GM12878 (cell line): ENCODE measurements at regions not wholly inside any gene's neighbourhood (a gene's known extent, or its start where the extent isn't known, plus 50 kb on each side); places are given as distances from the start of the nearest gene placed in this dataset.

Source experiments
- ATAC-seq: fragments of 200-7000 bp; cut with Tn5 transposase; 3 replicates; pipeline ENCODE4 v1.9.1; 2020; ENCODE audit warnings: mild to moderate bottlenecking, moderate library complexity
- BruUV-seq: library from RNA; stranded (reverse); fragments of 400-500 nt; replicated peaks from 2 replicates; lab custom pipeline; 2021; lab: Mats Ljungman, UMichigan
- CTCF ChIA-PET: fragments of 300-600 bp; sonication (Branson Sonifier 250); formaldehyde crosslinking; extraction: SDS; loops from one replicate; lab custom pipeline; 2021; ENCODE audit warnings: inconsistent platforms; lab: Yijun Ruan, JAX
- POLR2A ChIA-PET: fragments of 350-600 bp; formaldehyde crosslinking; extraction: SDS; loops from one replicate; lab custom pipeline; 2021; ENCODE audit warnings: inconsistent platforms; lab: Charles Lee
- RAD21 ChIA-PET: fragments of 300-600 bp; sonication (Branson Sonifier 250); formaldehyde crosslinking; loops from one replicate; lab custom pipeline; 2023; ENCODE audit warnings: antibody characterized with exemption; ENCODE audit not compliant: unreplicated experiment; lab: Charles Lee
- SMC1A ChIA-PET: fragments of 300-600 bp; sonication (Branson Sonifier 250); formaldehyde crosslinking; loops from one replicate; lab custom pipeline; 2023; ENCODE audit not compliant: unreplicated experiment, uncharacterized antibody; lab: Charles Lee
- DNase-seq: peaks from one replicate; pipeline ENCODE4 v3.0.0-alpha.2; 2011; ENCODE audit warnings: low read depth, low spot score
- FAIRE-seq: peaks from 3 replicates; lab custom pipeline; 2011; peaks lifted over from hg19 to GRCh38; lab: Jason Lieb, UNC
- H2AFZ ChIP-seq: 2 replicates; pipeline ENCODE4 v1.6.0; 2011; ENCODE audit warnings: low read depth, low read length, control low read depth; ENCODE audit not compliant: control insufficient read depth
- H3K27ac ChIP-seq: 2 replicates; pipeline ENCODE4 v1.5.1; 2011; ENCODE audit warnings: control low read depth; ENCODE audit not compliant: control insufficient read depth, insufficient read depth
- H3K27me3 ChIP-seq, 2 experiments: replicated peaks in 1 of 2; 2 replicates each; pipeline versions ENCODE4 v1.6.0 to v1.6.1; 2011; ENCODE audit warnings: low read length in 1 of 2; ENCODE audit not compliant: control insufficient read depth in 2 of 2, insufficient read depth in 2 of 2
- H3K36me3 ChIP-seq, 2 experiments: 2 replicates each; pipeline ENCODE4 v1.5.1; 2011; ENCODE audit warnings: low read length in 1 of 2; ENCODE audit not compliant: control insufficient read depth in 2 of 2, insufficient read depth in 2 of 2
- H3K4me1 ChIP-seq: 2 replicates; pipeline ENCODE4 v1.6.1; 2011; ENCODE audit warnings: mild to moderate bottlenecking, low read length, moderate library complexity, mixed read lengths; ENCODE audit not compliant: control insufficient read depth, insufficient read depth
- H3K4me2 ChIP-seq: 2 replicates; pipeline ENCODE4 v1.6.0; 2011; ENCODE audit warnings: control low read depth; ENCODE audit not compliant: control insufficient read depth, insufficient read depth
- H3K4me3 ChIP-seq: fragments of 200-600 bp; sonication (generic); 2 replicates; pipeline ENCODE4 v1.5.1; 2016
- H3K79me2 ChIP-seq: 2 replicates; pipeline ENCODE4 v1.6.0; 2011; ENCODE audit warnings: low read length; ENCODE audit not compliant: control insufficient read depth, insufficient read depth
- H3K9ac ChIP-seq: 2 replicates; pipeline ENCODE4 v1.8.0; 2011; ENCODE audit warnings: low read length, control low read depth, mixed read lengths; ENCODE audit not compliant: control insufficient read depth, insufficient read depth
- H3K9me3 ChIP-seq: replicated peaks from 3 replicates; pipeline ENCODE4 v1.5.1; 2011; ENCODE audit warnings: mild to moderate bottlenecking, low read length; ENCODE audit not compliant: control insufficient read depth, insufficient read depth
- H4K20me1 ChIP-seq: 2 replicates; pipeline ENCODE4 v1.6.0; 2011; ENCODE audit not compliant: control insufficient read depth, insufficient read depth
- BMI1 ChIP-seq: fragments of 450-650 bp; IDR thresholded peaks from 2 replicates; pipeline ENCODE4 v1.6.1; 2016; ENCODE audit warnings: mild to moderate bottlenecking, moderate library complexity, borderline replicate concordance
- ETV6 ChIP-seq, 2 experiments: fragments of 450-650 bp in 1 of 2; IDR thresholded peaks in 1 of 2; conservative IDR thresholded peaks in 1 of 2; 2 replicates each; pipeline ENCODE4 v1.6.1; 2014; ENCODE audit warnings: antibody characterized with exemption in 1 of 2, borderline replicate concordance in 1 of 2, low read depth in 1 of 2, mild to moderate bottlenecking in 1 of 2, moderate library complexity in 1 of 2
- JUNB ChIP-seq: IDR thresholded peaks from 2 replicates; pipeline ENCODE4 v1.6.1; 2016; ENCODE audit warnings: antibody characterized with exemption, mild to moderate bottlenecking
- JUND ChIP-seq: IDR thresholded peaks from 2 replicates; pipeline ENCODE4 v1.6.1; 2012; ENCODE audit warnings: low read depth, mild to moderate bottlenecking, low read length, improper control_type of control experiment, moderate library complexity
- NRF1 ChIP-seq: conservative IDR thresholded peaks from 2 replicates; pipeline ENCODE4 v1.6.1; 2011; ENCODE audit warnings: mild to moderate bottlenecking, low read depth, low read length, improper control_type of control experiment
- STAT3 ChIP-seq: IDR thresholded peaks from 2 replicates; pipeline ENCODE4 v1.6.1; 2011; ENCODE audit warnings: low read depth, low read length, improper control_type of control experiment
- ZSCAN29 ChIP-seq: fragments of 450-650 bp; IDR thresholded peaks from 2 replicates; pipeline ENCODE4 v1.6.1; 2017; ENCODE audit warnings: mild to moderate bottlenecking, moderate library complexity
- WGBS: methylation state at CpG from one replicate; pipeline ENCODE4 v1.1.6; 2016; ENCODE audit warnings: low lambda C conversion rate; ENCODE audit not compliant: insufficient replicate concordance, insufficient coverage; ENCODE audit errors: missing lambda C conversion rate; 5-methylcytosine and 5-hydroxymethylcytosine counted together
- in situ Hi-C: fragments of 300-500 bp; cut with MboI; formaldehyde crosslinking; loops from 9 replicates; pipeline ENCODE4 v1.14.3; 2018; ENCODE audit warnings: mixed read lengths
- intact Hi-C: fragments of 100-400 bp; cut with micrococcal nuclease; formaldehyde crosslinking; loops from one replicate; pipeline ENCODE4 v1.14.2; 2022; ENCODE audit not compliant: unreplicated experiment
- TF ChIP-seq, protein P1 (sequence below): fragments of 450-650 bp; IDR thresholded peaks from 2 replicates; pipeline ENCODE4 v1.6.1; 2017; ENCODE audit warnings: mild to moderate bottlenecking, moderate library complexity

DNA sequence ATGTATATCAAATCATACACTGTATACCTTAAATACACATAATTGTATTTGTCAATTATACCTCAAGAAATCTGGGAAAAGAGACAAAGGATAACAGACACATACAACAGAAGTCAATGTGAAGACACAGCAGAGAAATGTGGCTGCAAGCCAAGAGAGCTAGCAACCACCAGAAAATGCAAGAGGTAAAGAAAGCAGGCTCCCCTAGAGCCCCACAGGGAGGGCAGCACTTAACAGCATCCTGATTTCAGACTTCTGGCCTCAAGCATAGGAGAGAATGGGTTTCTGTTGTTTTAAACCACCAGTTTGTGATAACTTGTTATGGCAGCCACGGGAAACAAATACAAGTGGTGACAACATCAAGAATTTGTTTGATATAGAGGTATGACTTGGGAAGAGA, 1197.2 kb downstream of the SORCS1 start:
- Histone ChIP-seq H3K4me2 (no peak overlapping the region), H4K20me1 (no peaks in the 10 kb centered on the region), H3K27me3 (no peaks in the 10 kb centered on the region), H3K9ac (no peak overlapping the region), H3K4me1 (no peaks in the 10 kb centered on the region), H3K79me2 (no peaks in the 10 kb centered on the region), H3K9me3 (no peaks in the 10 kb centered on the region), H3K36me3 (no peaks in the 10 kb centered on the region), H3K4me3 (no peak overlapping the region), H2AFZ (no peak overlapping the region), H3K27ac (no peak overlapping the region)
- FAIRE-seq (no peak), ATAC-seq (no peak), DNase-seq (no peak)
- TF ChIP-seq BMI1 (no peak), ETV6 (conservative IDR thresholded peaks at IDR 0.05 in 1 of 2, IDR thresholded peaks at IDR 0.05 in 1 of 2; ENCODE audit: borderline replicate concordance in 1 of 2, low read depth in 1 of 2) (no peak), JUND (no peak), ZSCAN29 (no peak), STAT3 (no peak), JUNB (no peak), NRF1 (no peak)
- TF ChIP-seq, protein P1, sequence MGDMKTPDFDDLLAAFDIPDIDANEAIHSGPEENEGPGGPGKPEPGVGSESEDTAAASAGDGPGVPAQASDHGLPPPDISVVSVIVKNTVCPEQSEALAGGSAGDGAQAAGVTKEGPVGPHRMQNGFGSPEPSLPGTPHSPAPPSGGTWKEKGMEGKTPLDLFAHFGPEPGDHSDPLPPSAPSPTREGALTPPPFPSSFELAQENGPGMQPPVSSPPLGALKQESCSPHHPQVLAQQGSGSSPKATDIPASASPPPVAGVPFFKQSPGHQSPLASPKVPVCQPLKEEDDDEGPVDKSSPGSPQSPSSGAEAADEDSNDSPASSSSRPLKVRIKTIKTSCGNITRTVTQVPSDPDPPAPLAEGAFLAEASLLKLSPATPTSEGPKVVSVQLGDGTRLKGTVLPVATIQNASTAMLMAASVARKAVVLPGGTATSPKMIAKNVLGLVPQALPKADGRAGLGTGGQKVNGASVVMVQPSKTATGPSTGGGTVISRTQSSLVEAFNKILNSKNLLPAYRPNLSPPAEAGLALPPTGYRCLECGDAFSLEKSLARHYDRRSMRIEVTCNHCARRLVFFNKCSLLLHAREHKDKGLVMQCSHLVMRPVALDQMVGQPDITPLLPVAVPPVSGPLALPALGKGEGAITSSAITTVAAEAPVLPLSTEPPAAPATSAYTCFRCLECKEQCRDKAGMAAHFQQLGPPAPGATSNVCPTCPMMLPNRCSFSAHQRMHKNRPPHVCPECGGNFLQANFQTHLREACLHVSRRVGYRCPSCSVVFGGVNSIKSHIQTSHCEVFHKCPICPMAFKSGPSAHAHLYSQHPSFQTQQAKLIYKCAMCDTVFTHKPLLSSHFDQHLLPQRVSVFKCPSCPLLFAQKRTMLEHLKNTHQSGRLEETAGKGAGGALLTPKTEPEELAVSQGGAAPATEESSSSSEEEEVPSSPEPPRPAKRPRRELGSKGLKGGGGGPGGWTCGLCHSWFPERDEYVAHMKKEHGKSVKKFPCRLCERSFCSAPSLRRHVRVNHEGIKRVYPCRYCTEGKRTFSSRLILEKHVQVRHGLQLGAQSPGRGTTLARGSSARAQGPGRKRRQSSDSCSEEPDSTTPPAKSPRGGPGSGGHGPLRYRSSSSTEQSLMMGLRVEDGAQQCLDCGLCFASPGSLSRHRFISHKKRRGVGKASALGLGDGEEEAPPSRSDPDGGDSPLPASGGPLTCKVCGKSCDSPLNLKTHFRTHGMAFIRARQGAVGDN, result no peak
- ChIA-PET CTCF (no interaction called here), POLR2A (no interaction called here), SMC1A (interaction anchor here (1.2 to 1.5 kb wide), 2 partner anchors 15 to 21 kb away, joined by 4 to 5 read pairs; no protein-coding TSS in a partner anchor), RAD21 (no interaction called here)
- in situ Hi-C loops (no loop called here), intact Hi-C loops (no loop called here)
- no TSS peak for BruUV-seq
- 0% methylated on average over 1 of the region's 1 CpG for WGBS
